ENCODE measurements at regions not wholly inside any gene's neighbourhood (a gene's known extent, or its start where the extent isn't known, plus 50 kb on each side); places are given as distances from the start of the nearest gene placed in this dataset.

- Mint-ChIP-seq H3K4me1 (peaks cover 17% of the 10 kb centered on the region), H3K9me3 (peaks cover 17% of the 10 kb centered on the region), H3K4me3 (no peak overlapping the region), H3K27ac (no peak overlapping the region), H3K36me3 (peaks cover 6% of the 10 kb centered on the region), H3K27me3 (ENCODE audit: low read depth) (no peaks in the 10 kb centered on the region)
- no peak for DNase-seq (ENCODE audit: low spot score in 2 of 2, unreplicated experiment in 2 of 2)
- no peak for TF ChIP-seq CTCF (IDR thresholded peaks at IDR 0.05; ENCODE audit: unreplicated experiment)
Measured at GRCh38 chr2:138202762-138203161, 238.5 kb downstream of the HNMT start.

- peaks cover 6% of the 10 kb centered on the region for H3K36me3 Mint-ChIP-seq
- peaks cover 31% of the 10 kb centered on the region for H3K4me1 Mint-ChIP-seq
- H3K4me3 Mint-ChIP-seq = no peak overlapping the region
- DNase-seq (ENCODE audit: low spot score in 2 of 2, unreplicated experiment in 2 of 2) = no peak
- H3K27me3 Mint-ChIP-seq (ENCODE audit: low read depth) = no peaks in the 10 kb centered on the region
- TF ChIP-seq CTCF (IDR thresholded peaks at IDR 0.05; ENCODE audit: unreplicated experiment) = no peak
- H3K9me3 Mint-ChIP-seq = peaks cover 17% of the 10 kb centered on the region
- H3K27ac Mint-ChIP-seq = no peak overlapping the region
Measured at GRCh38 chr2:138205281-138205680, 241.0 kb downstream of the HNMT start.

GRCh38 chr2:138207074-138207930 lies 243.0 kb downstream of the HNMT start:
- TF ChIP-seq CTCF (IDR thresholded peaks at IDR 0.05; ENCODE audit: unreplicated experiment) = no peak
- DNase-seq (ENCODE audit: low spot score in 2 of 2, unreplicated experiment in 2 of 2) = no peak
- no peak overlapping the region for H3K4me3 Mint-ChIP-seq
- peaks cover 18% of the 10 kb centered on the region for H3K9me3 Mint-ChIP-seq
- peaks cover 6% of the 10 kb centered on the region for H3K36me3 Mint-ChIP-seq
- peaks cover 37% of the 10 kb centered on the region for H3K4me1 Mint-ChIP-seq
- H3K27me3 Mint-ChIP-seq (ENCODE audit: low read depth) = no peaks in the 10 kb centered on the region
- H3K27ac Mint-ChIP-seq = peak overlapping the region; percentile 94

GRCh38 chr2:138209009-138209408 lies 244.7 kb downstream of the HNMT start:
- peaks cover 34% of the 10 kb centered on the region for H3K4me1 Mint-ChIP-seq
- peaks cover 20% of the 10 kb centered on the region for H3K9me3 Mint-ChIP-seq
- DNase-seq (ENCODE audit: low spot score in 2 of 2, unreplicated experiment in 2 of 2) = no peak
- H3K27me3 Mint-ChIP-seq (ENCODE audit: low read depth) = no peaks in the 10 kb centered on the region
- peaks cover 6% of the 10 kb centered on the region for H3K36me3 Mint-ChIP-seq
- TF ChIP-seq CTCF (IDR thresholded peaks at IDR 0.05; ENCODE audit: unreplicated experiment) = no peak
- H3K27ac Mint-ChIP-seq = peak overlapping the region; percentile 22
- no peak overlapping the region for H3K4me3 Mint-ChIP-seq

GRCh38 chr2:138210487-138210886 lies 246.2 kb downstream of the HNMT start:
- Mint-ChIP-seq H3K4me1 (peaks cover 34% of the 10 kb centered on the region), H3K27me3 (ENCODE audit: low read depth) (no peaks in the 10 kb centered on the region), H3K4me3 (no peak overlapping the region), H3K36me3 (peaks cover 4% of the 10 kb centered on the region), H3K9me3 (peaks cover 14% of the 10 kb centered on the region), H3K27ac (no peak overlapping the region)
- no peak for DNase-seq (ENCODE audit: low spot score in 2 of 2, unreplicated experiment in 2 of 2)
- no peak for TF ChIP-seq CTCF (IDR thresholded peaks at IDR 0.05; ENCODE audit: unreplicated experiment)
